ENCODE measurements at regions not wholly inside any gene's neighbourhood (a gene's known extent, or its start where the extent isn't known, plus 50 kb on each side); places are given as distances from the start of the nearest gene placed in this dataset.
"Not testable (repeated sequence)": the region's sequence is repeated elsewhere in the genome, so short reads cannot be mapped to it uniquely, and the experiment has no call there.

- DNase-seq: no peak
Observed at GRCh38 chr2:195570329-195570728, 86.7 kb upstream of the SLC39A10 start.

- DNase-seq: no peak
Observed at GRCh38 chr2:195569255-195569654, 87.8 kb upstream of the SLC39A10 start.

GRCh38 chr2:195564625-195565135, 92.3 kb upstream of the SLC39A10 start:
- not testable (repeated sequence) for DNase-seq

- peak; percentile 42 for DNase-seq
Observed at GRCh38 chr2:195563857-195564512, 93.0 kb upstream of the SLC39A10 start.

- no peak for DNase-seq
Observed at GRCh38 chr2:195562570-195563566, 94.2 kb upstream of the SLC39A10 start.

GRCh38 chr2:195561116-195561921, 95.7 kb upstream of the SLC39A10 start:
- DNase-seq: peak; percentile 82

- no peak for DNase-seq
Observed at GRCh38 chr2:195560209-195560895, 96.7 kb upstream of the SLC39A10 start.

GRCh38 chr2:195559431-195559914, 97.6 kb upstream of the SLC39A10 start:
- no peak for DNase-seq

GRCh38 chr2:195555971-195556370, 101.1 kb upstream of the SLC39A10 start:
- no peak for DNase-seq

GRCh38 chr2:195552581-195552980, 104.4 kb upstream of the SLC39A10 start:
- no peak for DNase-seq

GRCh38 chr2:195548198-195548940, 108.7 kb upstream of the SLC39A10 start:
- DNase-seq: no peak

GRCh38 chr2:195547268-195547840, 109.7 kb upstream of the SLC39A10 start:
- not testable (repeated sequence) for DNase-seq

GRCh38 chr2:195545811-195546210, 111.2 kb upstream of the SLC39A10 start:
- DNase-seq: no peak

- no peak for DNase-seq
Observed at GRCh38 chr2:195543902-195544894, 112.8 kb upstream of the SLC39A10 start.

GRCh38 chr2:195543063-195543462, 114.0 kb upstream of the SLC39A10 start:
- DNase-seq: no peak

GRCh38 chr2:195542067-195542466, 115.0 kb upstream of the SLC39A10 start:
- DNase-seq: no peak

GRCh38 chr2:195538937-195539336, 118.1 kb upstream of the SLC39A10 start:
- DNase-seq: no peak

GRCh38 chr2:195537811-195538210, 119.2 kb upstream of the SLC39A10 start:
- no peak for DNase-seq

- DNase-seq: no peak
Observed at GRCh38 chr2:195536906-195537305, 120.1 kb upstream of the SLC39A10 start.

All from amniotic stem cell (primary cell).